ENCODE measurements at regions not wholly inside any gene's neighbourhood (a gene's known extent, or its start where the extent isn't known, plus 50 kb on each side); places are given as distances from the start of the nearest gene placed in this dataset.

DNA sequence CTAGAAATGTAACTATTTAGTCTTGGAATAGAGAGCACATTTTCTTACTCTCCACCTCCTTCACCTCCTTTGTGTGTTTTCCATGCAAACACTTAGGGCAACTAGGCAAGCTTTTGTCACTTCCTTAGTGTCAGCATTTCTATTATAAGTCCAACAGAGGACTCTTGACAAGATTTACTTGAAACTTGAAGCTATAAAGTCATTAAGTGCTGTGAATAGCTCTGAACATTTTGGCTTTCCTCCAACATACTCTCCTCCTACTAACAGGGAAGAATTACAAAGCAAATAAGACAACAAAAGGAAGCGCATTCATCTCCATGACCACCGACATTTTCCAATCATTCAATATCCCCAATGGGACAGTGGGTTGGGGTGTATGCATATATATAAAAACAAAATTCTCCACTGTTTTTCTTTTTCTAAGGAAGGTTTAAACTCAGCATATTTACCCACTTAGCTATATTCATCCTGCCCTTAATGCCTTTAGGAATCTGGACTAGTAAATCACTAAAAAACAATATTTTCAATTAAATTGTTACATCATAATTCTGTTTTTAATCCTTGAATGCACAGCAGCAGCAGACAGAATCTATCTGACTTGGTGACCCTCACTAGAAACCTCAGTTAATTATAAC lies 264.6 kb downstream of the SNCA start:
- ATAC-seq, result no peak
- ChIA-PET POLR2A (no interaction called here), CTCF (no interaction called here)
- Mint-ChIP-seq H3K9me3 (ENCODE audit: insufficient read depth) (no peaks in the 10 kb centered on the region), H3K4me1 (ENCODE audit: low read depth) (no peaks in the 10 kb centered on the region), H3K4me3 (no peak overlapping the region), H3K36me3 (ENCODE audit: low read depth) (no peaks in the 10 kb centered on the region), H3K27me3 (ENCODE audit: low read depth) (peaks cover 6% of the 10 kb centered on the region), H3K27ac (no peak overlapping the region)
- no peak for DNase-seq

DNA sequence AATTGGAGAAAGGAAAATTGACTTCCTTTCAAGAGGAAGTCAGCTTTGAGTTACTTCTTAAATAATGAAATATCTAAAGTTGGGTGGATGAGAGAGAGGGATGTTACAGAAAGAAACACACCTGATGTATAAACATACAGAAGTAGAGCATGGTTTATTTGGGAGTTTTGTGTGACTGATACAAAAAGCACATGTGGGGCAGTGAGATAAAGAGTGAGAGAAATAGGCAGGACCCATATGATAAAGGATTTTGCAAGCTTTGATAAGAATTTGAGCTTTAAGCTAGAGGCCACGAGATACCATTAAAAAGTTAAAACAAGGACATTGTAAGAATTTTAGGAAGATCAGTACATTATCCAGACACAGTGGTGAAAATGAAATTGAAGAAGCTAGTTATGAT lies 263.3 kb upstream of the GPRIN3 start:
- H3K4me3 Mint-ChIP-seq, result no peak overlapping the region
- peaks cover 13% of the 10 kb centered on the region for H3K27me3 Mint-ChIP-seq (ENCODE audit: low read depth)
- CTCF ChIA-PET, result no interaction called here
- POLR2A ChIA-PET, result no interaction called here
- ATAC-seq (no peak), DNase-seq (no peak)
- H3K27ac Mint-ChIP-seq, result no peak overlapping the region
- no peaks in the 10 kb centered on the region for H3K4me1 Mint-ChIP-seq (ENCODE audit: low read depth)
- H3K36me3 Mint-ChIP-seq (ENCODE audit: low read depth), result no peaks in the 10 kb centered on the region
- no peaks in the 10 kb centered on the region for H3K9me3 Mint-ChIP-seq (ENCODE audit: insufficient read depth)

DNA sequence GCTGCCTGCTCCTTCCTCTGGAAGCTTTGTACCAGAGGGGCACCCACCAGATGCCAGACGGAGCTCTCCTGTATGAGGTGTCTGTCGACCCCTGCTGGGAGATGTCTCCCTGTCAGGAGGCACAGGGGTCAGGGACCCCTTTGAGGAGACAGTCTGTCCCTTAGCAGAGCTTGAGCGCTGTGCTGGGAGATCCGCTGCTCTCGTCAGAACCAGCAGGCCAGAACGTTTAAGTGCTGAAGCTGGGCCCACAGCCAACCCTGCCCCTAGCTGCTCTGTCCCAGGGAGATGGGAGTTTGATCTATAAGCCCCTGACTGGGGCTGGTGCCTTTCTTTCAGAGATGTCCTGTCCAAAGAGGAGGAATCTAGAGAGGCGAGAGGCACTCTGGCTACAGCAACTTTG lies 260.3 kb upstream of the GPRIN3 start:
- Mint-ChIP-seq H3K36me3 (ENCODE audit: low read depth) (no peaks in the 10 kb centered on the region), H3K27me3 (ENCODE audit: low read depth) (peaks cover 11% of the 10 kb centered on the region), H3K4me3 (no peak overlapping the region), H3K9me3 (ENCODE audit: insufficient read depth) (no peaks in the 10 kb centered on the region), H3K4me1 (ENCODE audit: low read depth) (no peaks in the 10 kb centered on the region), H3K27ac (no peak overlapping the region)
- ATAC-seq (no peak), DNase-seq (no peak)
- ChIA-PET CTCF (no interaction called here), POLR2A (no interaction called here)

DNA sequence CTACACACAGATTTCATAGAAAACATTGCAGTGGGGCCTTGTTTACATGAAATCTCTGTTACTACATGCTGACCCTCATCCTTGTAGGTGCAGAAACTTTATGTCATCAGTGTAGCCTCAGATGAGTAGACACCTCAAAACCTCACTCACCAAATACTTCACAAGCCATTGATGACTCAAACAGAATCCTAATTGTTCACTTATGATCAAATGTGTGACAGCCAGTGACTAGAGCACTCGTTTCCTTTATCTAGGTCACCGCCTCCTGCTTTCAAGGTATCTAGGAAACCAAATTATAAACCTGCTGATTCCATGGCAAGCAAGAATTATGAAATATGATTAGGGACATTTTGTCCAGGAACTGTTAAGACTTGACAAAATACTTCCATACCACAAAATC lies 255.8 kb upstream of the GPRIN3 start:
- H3K4me1 Mint-ChIP-seq (ENCODE audit: low read depth), result no peaks in the 10 kb centered on the region
- ATAC-seq (no peak), DNase-seq (no peak)
- H3K9me3 Mint-ChIP-seq (ENCODE audit: insufficient read depth), result no peaks in the 10 kb centered on the region
- POLR2A ChIA-PET, result no interaction called here
- no peak overlapping the region for H3K4me3 Mint-ChIP-seq
- CTCF ChIA-PET, result no interaction called here
- H3K27ac Mint-ChIP-seq, result no peak overlapping the region
- no peaks in the 10 kb centered on the region for H3K36me3 Mint-ChIP-seq (ENCODE audit: low read depth)
- H3K27me3 Mint-ChIP-seq (ENCODE audit: low read depth), result peaks cover 17% of the 10 kb centered on the region

DNA sequence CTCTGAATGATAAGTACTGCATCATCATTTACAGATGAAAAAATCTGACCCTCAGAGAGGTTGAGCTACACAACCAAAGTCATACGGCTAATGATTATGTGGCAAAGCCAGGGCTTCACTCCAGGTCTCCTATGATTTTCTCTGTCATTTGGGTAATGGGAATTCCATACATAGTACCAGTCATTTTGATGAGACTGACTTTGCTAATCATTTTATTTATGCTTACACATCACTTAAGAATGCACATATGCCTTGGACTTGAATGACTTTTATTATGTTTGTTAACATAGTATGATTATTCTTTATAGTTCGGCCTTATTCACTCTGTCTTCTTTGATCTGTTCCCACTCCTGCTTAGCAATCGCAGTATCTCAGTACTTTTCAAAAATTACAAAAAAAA lies 255.1 kb upstream of the GPRIN3 start:
- no peaks in the 10 kb centered on the region for H3K36me3 Mint-ChIP-seq (ENCODE audit: low read depth)
- DNase-seq (no peak), ATAC-seq (no peak)
- no peak overlapping the region for H3K4me3 Mint-ChIP-seq
- peaks cover 15% of the 10 kb centered on the region for H3K27me3 Mint-ChIP-seq (ENCODE audit: low read depth)
- H3K9me3 Mint-ChIP-seq (ENCODE audit: insufficient read depth), result no peaks in the 10 kb centered on the region
- ChIA-PET POLR2A (no interaction called here), CTCF (no interaction called here)
- H3K27ac Mint-ChIP-seq, result no peak overlapping the region
- no peaks in the 10 kb centered on the region for H3K4me1 Mint-ChIP-seq (ENCODE audit: low read depth)

DNA sequence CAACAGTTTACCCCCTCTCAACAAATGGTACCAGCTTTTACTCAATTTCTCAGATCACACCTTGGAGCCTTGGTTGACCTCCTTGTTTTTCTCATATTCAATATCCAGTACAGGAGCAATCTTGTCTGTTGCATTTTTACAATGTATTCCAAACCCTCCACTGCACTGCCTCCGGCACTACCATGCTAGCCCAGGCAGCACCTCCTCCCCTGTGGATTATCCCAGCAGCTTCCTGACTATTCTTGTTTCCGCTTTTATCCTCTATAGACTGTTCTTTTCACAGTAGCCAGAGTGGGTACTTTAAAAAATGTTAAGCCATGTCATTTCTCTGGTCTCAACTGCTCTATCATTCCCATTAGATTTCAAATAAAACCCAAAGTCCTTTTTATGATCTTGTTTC lies 253.4 kb upstream of the GPRIN3 start:
- Mint-ChIP-seq H3K4me3 (no peak overlapping the region), H3K27me3 (ENCODE audit: low read depth) (peaks cover 9% of the 10 kb centered on the region), H3K4me1 (ENCODE audit: low read depth) (no peaks in the 10 kb centered on the region), H3K36me3 (ENCODE audit: low read depth) (no peaks in the 10 kb centered on the region), H3K27ac (no peak overlapping the region), H3K9me3 (ENCODE audit: insufficient read depth) (no peaks in the 10 kb centered on the region)
- ATAC-seq (no peak), DNase-seq (no peak)
- POLR2A ChIA-PET, result no interaction called here
- CTCF ChIA-PET, result no interaction called here

DNA sequence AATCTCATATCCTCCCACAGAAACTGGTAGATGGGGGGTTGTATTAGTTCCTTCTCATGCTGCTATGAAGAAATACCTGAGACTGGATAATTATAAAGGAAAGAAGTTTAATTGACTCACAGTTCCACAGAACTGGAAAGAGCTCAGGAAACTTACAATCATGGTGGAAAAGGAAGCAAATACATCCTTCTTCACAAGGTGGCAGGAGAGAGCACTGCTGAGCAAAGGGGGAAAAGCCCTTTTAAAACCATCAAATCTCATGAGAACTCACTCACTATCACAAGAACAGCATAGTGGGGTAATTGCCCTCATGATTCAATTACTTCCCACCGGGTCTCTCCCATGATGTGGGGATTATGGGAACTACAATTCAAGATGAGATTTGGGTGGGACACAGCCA lies 250.5 kb upstream of the GPRIN3 start:
- Mint-ChIP-seq H3K4me3 (no peak overlapping the region), H3K27me3 (ENCODE audit: low read depth) (peaks cover 9% of the 10 kb centered on the region), H3K9me3 (ENCODE audit: insufficient read depth) (no peaks in the 10 kb centered on the region), H3K27ac (no peak overlapping the region), H3K4me1 (ENCODE audit: low read depth) (no peaks in the 10 kb centered on the region), H3K36me3 (ENCODE audit: low read depth) (no peaks in the 10 kb centered on the region)
- DNase-seq (no peak), ATAC-seq (no peak)
- CTCF ChIA-PET, result interaction anchor here (0.6 to 1.4 kb wide), 3 partner anchors 16 to 326 kb away, joined by 3 to 4 read pairs (median 4); no protein-coding TSS in a partner anchor
- POLR2A ChIA-PET, result no interaction called here

DNA sequence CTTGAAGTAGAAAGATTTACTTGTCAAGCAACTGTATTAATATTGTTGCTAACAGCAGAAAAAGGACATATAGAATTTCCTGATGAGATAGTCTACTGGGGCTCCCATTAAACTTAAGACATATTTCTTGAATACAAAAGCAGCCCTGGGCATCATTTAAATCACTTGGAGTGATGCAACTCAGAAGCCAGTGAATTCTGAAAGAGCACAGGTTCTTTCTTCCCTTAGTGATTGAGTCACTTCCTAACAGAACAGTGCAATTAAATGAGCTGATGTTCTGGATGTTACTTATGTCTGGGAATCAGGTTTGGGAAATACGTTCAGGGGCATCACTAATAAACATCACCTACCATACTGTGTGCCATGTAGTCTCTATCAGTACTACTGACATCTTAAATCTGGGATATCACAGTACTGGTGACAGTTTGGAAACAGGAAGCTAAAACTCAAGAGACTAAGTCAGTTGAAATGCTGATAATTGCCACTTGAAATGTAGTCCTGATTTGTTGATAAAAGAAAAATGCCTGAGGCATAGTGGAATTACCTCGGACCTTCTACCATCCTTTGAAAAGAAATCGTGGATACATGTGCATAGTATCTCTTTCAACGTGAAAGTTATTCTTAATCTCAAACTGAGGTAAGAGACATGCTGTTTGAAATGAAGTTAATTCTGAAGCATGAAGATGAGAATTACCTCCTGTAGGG lies 249.2 kb upstream of the GPRIN3 start:
- DNase-seq, result no peak
- CTCF ChIA-PET, result interaction anchor here (0.9 to 1.4 kb wide), 2 partner anchors 38 to 74 kb away, joined by 3 to 4 read pairs; no protein-coding TSS in a partner anchor
- POLR2A ChIA-PET, result no interaction called here
- peaks cover 9% of the 10 kb centered on the region for H3K27me3 Mint-ChIP-seq (ENCODE audit: low read depth)
- H3K4me3 Mint-ChIP-seq, result no peak overlapping the region
- H3K27ac Mint-ChIP-seq, result no peak overlapping the region
- H3K36me3 Mint-ChIP-seq (ENCODE audit: low read depth), result no peaks in the 10 kb centered on the region
- no peaks in the 10 kb centered on the region for H3K9me3 Mint-ChIP-seq (ENCODE audit: insufficient read depth)
- H3K4me1 Mint-ChIP-seq (ENCODE audit: low read depth), result no peaks in the 10 kb centered on the region
- no peak for ATAC-seq

DNA sequence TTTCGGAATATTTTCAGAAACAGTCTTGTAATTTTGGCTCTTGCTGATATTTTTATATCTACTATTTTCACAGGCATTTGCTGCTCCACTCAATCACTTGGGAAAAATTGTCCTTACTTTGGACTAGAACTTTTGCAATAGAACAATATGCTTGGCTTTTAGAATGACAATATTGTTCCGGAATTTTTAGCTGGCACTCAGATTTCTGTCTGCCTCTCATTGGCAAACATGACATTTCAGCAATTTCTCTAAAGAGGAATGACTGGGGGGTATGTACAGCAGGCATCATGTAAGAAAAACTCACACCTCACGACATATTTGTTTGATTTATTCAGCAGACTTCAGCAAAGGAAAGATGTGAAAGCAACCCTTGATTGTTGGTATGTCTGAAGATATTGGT lies 243.6 kb upstream of the GPRIN3 start:
- Mint-ChIP-seq H3K4me1 (ENCODE audit: low read depth) (no peaks in the 10 kb centered on the region), H3K27me3 (ENCODE audit: low read depth) (peaks cover 13% of the 10 kb centered on the region), H3K36me3 (ENCODE audit: low read depth) (no peaks in the 10 kb centered on the region), H3K9me3 (ENCODE audit: insufficient read depth) (no peaks in the 10 kb centered on the region), H3K27ac (no peak overlapping the region), H3K4me3 (no peak overlapping the region)
- ATAC-seq, result no peak
- ChIA-PET POLR2A (no interaction called here), CTCF (no interaction called here)
- DNase-seq, result no peak

DNA sequence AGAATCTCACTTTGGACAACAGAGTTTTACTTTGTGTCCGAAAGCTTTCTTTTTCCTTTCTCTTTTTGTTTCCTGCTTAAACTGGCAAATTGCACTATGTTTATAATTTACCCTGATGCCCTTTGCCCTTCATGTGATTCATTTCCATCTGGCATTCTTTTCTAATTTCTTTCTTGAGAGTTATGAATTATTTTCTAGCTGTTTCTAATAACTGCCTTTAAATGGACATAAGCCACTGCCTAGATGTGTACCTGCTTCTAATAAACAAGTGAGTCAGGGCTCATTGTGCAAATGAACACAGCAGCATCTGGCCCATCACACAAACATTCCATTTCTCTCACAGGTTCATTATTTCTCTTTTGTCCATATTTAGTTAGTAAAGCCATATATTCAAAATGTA lies 242.3 kb upstream of the GPRIN3 start:
- H3K9me3 Mint-ChIP-seq (ENCODE audit: insufficient read depth), result peaks cover 9% of the 10 kb centered on the region

DNA sequence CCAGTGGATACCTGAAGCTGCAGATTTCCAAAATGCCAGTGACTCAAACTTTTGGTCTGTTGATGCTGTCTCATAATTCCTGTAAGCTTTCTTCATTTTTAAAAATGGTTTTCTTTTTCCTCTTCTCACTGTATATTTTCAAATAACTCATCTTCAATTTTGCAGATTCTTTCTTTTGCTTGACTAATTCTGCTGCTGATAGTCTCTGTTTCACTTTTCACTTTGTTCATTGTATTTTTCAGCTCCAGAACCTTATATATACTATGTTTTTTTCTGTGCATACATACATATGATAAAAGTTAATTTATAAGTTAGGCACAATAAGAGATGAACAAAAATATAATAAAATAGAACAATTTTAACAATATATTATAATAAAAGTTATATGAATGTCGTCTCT lies 237.7 kb upstream of the GPRIN3 start:
- Mint-ChIP-seq H3K27ac (no peak overlapping the region), H3K4me3 (no peak overlapping the region), H3K27me3 (ENCODE audit: low read depth) (peaks cover 13% of the 10 kb centered on the region), H3K36me3 (ENCODE audit: low read depth) (no peaks in the 10 kb centered on the region), H3K9me3 (ENCODE audit: insufficient read depth) (peaks cover 21% of the 10 kb centered on the region), H3K4me1 (ENCODE audit: low read depth) (no peaks in the 10 kb centered on the region)
- CTCF ChIA-PET, result no interaction called here
- DNase-seq, result no peak
- POLR2A ChIA-PET, result no interaction called here
- ATAC-seq, result no peak

More for the DNA sequence above, 242.3 kb upstream of the GPRIN3 start:
- DNase-seq (no peak), ATAC-seq (no peak)
- Mint-ChIP-seq H3K4me3 (no peak overlapping the region), H3K4me1 (ENCODE audit: low read depth) (no peaks in the 10 kb centered on the region), H3K36me3 (ENCODE audit: low read depth) (no peaks in the 10 kb centered on the region), H3K27me3 (ENCODE audit: low read depth) (peaks cover 13% of the 10 kb centered on the region), H3K27ac (no peak overlapping the region)
- ChIA-PET POLR2A (no interaction called here), CTCF (no interaction called here)

DNA sequence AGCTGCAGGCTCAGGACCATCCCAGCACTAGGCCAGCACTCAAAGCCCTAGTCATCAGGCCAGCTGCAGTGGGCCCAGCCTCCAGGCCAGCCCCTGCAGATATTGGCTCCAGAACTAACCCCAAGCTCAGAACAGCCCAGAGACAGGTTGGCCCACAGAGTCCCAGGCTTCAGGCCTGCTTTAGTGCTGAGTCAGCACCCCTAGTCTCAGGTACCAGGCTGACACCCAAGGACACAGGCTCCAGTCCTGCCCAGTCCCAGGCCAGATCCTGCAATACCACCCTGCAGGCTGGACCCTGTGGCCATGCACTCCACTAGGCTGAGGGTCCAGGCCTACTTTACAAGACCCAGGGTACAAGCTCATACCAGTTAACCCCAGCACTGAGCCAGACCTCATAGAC lies 234.4 kb upstream of the GPRIN3 start:
- ChIA-PET POLR2A (no interaction called here), CTCF (no interaction called here)

More for the DNA sequence above, 234.4 kb upstream of the GPRIN3 start:
- Mint-ChIP-seq H3K4me1 (ENCODE audit: low read depth) (peaks cover 5% of the 10 kb centered on the region), H3K27ac (no peak overlapping the region), H3K27me3 (ENCODE audit: low read depth) (peaks cover 8% of the 10 kb centered on the region), H3K9me3 (ENCODE audit: insufficient read depth) (peaks cover 21% of the 10 kb centered on the region), H3K36me3 (ENCODE audit: low read depth) (no peaks in the 10 kb centered on the region), H3K4me3 (no peak overlapping the region)
- no peak for ATAC-seq
- DNase-seq, result no peak
